Right lobe of liver (tissue), 6 donors: ENCODE measurements at regions not wholly inside any gene's neighbourhood (a gene's known extent, or its start where the extent isn't known, plus 50 kb on each side); places are given as distances from the start of the nearest gene placed in this dataset.

ENCODE experiments used
- ATAC-seq, 4 donors: fragments of 200-7000 bp; cut with Tn5 transposase; one replicate each; pipeline ENCODE4 v1.9.1; 2020; ENCODE audit warnings: mild to moderate bottlenecking in 4 of 4, moderate library complexity in 4 of 4
- DNase-seq, 3 donors: peaks; one replicate each; pipeline ENCODE4 v3.0.0-alpha.2; 2020
- H3K27ac ChIP-seq, 3 donors: fragments of 200-600 bp; one replicate each; pipeline ENCODE4 v1.8.0; 2022
- H3K27me3 ChIP-seq, 2 donors: fragments of 200-600 bp; one replicate each; pipeline ENCODE4 v1.8.0; 2022
- H3K36me3 ChIP-seq, 4 donors: fragments of 200-600 bp; sonication (generic) in 1 of 4; one replicate each; pipeline versions ENCODE4 v1.5.1 to v1.8.0; 2017 to 2022; ENCODE audit warnings: control low read depth in 1 of 4
- H3K4me1 ChIP-seq, 4 donors: fragments of 200-600 bp; sonication (generic) in 1 of 4; one replicate each; pipeline versions ENCODE4 v1.5.1 to v1.8.0; 2017 to 2022; ENCODE audit warnings: control low read depth in 1 of 4
- H3K4me3 ChIP-seq, 3 donors: fragments of 200-600 bp; one replicate each; pipeline ENCODE4 v1.8.0; 2022
- H3K9me3 ChIP-seq, 4 donors: fragments of 200-600 bp; sonication (generic) in 1 of 4; one replicate each; pipeline versions ENCODE4 v1.5.1 to v1.8.0; 2017 to 2022; ENCODE audit warnings: control low read depth in 1 of 4
- CTCF ChIP-seq, 4 donors: fragments of 200-600 bp in 3 of 4; fragments of 450-650 bp in 1 of 4; IDR thresholded peaks; one replicate each; pipeline versions ENCODE4 v1.5.1 to v1.8.0; 2016 to 2022; ENCODE audit warnings: antibody characterized with exemption in 4 of 4, mild to moderate bottlenecking in 2 of 4
- POLR2A ChIP-seq: fragments of 450-650 bp; IDR thresholded peaks from one replicate; pipeline ENCODE4 v1.6.1; 2017; ENCODE audit warnings: antibody characterized with exemption, mild to moderate bottlenecking
- WGBS: methylation state at CpG from one replicate; pipeline ENCODE4 v1.1.6; 2018; ENCODE audit warnings: low coverage, low lambda C conversion rate; ENCODE audit not compliant: insufficient coverage; ENCODE audit errors: missing lambda C conversion rate; 5-methylcytosine and 5-hydroxymethylcytosine counted together
- intact Hi-C, 2 donors: fragments of 100-400 bp; cut with DNase I; formaldehyde crosslinking; loops; one replicate each; pipeline versions ENCODE4 v1.11.2 to v1.14.1; 2022
- donor health status: DM: no; HTN: yes; CAD: no.
- donor health status: DM: no; HTN: no; CAD: no.
- donor health status: DM: no; HTN: no; CAD: no.
- donor health status: DM: no; HTN: yes; CAD: no.
- donor health status: DM: no; HTN: yes; CAD: no.

- intact Hi-C loops, result no loop called here
- 65% methylated on average over 3 of the region's 5 CpGs for WGBS
Measured at GRCh38 chr18:46352520-46353250, 248.5 kb downstream of the HAUS1 start.

GRCh38 chr18:46353460-46353859 is 249.3 kb downstream of the HAUS1 start:
- H3K9me3 ChIP-seq, result no peaks in the 10 kb centered on the region
- no peak for ATAC-seq
- no peaks in the 10 kb centered on the region for H3K27me3 ChIP-seq
- H3K36me3 ChIP-seq, result no peaks in the 10 kb centered on the region
- no peak for DNase-seq
- no peaks in the 10 kb centered on the region for H3K4me1 ChIP-seq
- intact Hi-C loops, result no loop called here
- no peak overlapping the region for H3K4me3 ChIP-seq
- 100% methylated on average over 3 of the region's 9 CpGs for WGBS
- no peak overlapping the region for H3K27ac ChIP-seq
- TF ChIP-seq POLR2A, result no peak
- TF ChIP-seq CTCF (IDR thresholded peaks at IDR 0.05), result no peak

More at GRCh38 chr18:46352520-46353250, 248.5 kb downstream of the HAUS1 start:
- DNase-seq (no peak), ATAC-seq (no peak)
- Histone ChIP-seq H3K27me3 (no peaks in the 10 kb centered on the region), H3K9me3 (no peaks in the 10 kb centered on the region), H3K4me3 (no peak overlapping the region), H3K4me1 (no peaks in the 10 kb centered on the region), H3K27ac (no peak overlapping the region), H3K36me3 (no peaks in the 10 kb centered on the region)
- no peak for TF ChIP-seq POLR2A
- TF ChIP-seq CTCF (IDR thresholded peaks at IDR 0.05), result no peak

- DNase-seq (no peak), ATAC-seq (no peak)
- TF ChIP-seq CTCF (IDR thresholded peaks at IDR 0.05), result no peak
- no peak for TF ChIP-seq POLR2A
- no peaks in the 10 kb centered on the region for H3K4me1 ChIP-seq
- H3K27ac ChIP-seq, result no peak overlapping the region
- intact Hi-C loops, result no loop called here
- H3K36me3 ChIP-seq, result no peaks in the 10 kb centered on the region
- H3K27me3 ChIP-seq, result no peaks in the 10 kb centered on the region
- 91% methylated on average over 4 of the region's 9 CpGs for WGBS
- no peaks in the 10 kb centered on the region for H3K9me3 ChIP-seq
- H3K4me3 ChIP-seq, result no peak overlapping the region
Measured at GRCh38 chr18:46356278-46357033, 252.3 kb downstream of the HAUS1 start.

- TF ChIP-seq POLR2A, result no peak
- TF ChIP-seq CTCF (IDR thresholded peaks at IDR 0.05), result no peak
Measured at GRCh38 chr18:46360102-46360699, 256.0 kb downstream of the HAUS1 start.

More at GRCh38 chr18:46360102-46360699, 256.0 kb downstream of the HAUS1 start:
- H3K36me3 ChIP-seq, result no peaks in the 10 kb centered on the region
- H3K27me3 ChIP-seq, result no peaks in the 10 kb centered on the region
- ATAC-seq, result no peak
- no peak overlapping the region for H3K4me3 ChIP-seq
- 83% methylated on average over 1 of the region's 4 CpGs for WGBS
- peaks cover 0 to 11% (median 0%) of the 10 kb centered on the region in 4 donors for H3K4me1 ChIP-seq
- intact Hi-C loops, result no loop called here
- DNase-seq, result no peak
- H3K27ac ChIP-seq, result no peak overlapping the region
- no peaks in the 10 kb centered on the region for H3K9me3 ChIP-seq
